ENCODE measurements at regions not wholly inside any gene's neighbourhood (a gene's known extent, or its start where the extent isn't known, plus 50 kb on each side); places are given as distances from the start of the nearest gene placed in this dataset.
A peak's percentile ranks its signal among the peaks of the same experiment; 100 is the strongest.

DNA sequence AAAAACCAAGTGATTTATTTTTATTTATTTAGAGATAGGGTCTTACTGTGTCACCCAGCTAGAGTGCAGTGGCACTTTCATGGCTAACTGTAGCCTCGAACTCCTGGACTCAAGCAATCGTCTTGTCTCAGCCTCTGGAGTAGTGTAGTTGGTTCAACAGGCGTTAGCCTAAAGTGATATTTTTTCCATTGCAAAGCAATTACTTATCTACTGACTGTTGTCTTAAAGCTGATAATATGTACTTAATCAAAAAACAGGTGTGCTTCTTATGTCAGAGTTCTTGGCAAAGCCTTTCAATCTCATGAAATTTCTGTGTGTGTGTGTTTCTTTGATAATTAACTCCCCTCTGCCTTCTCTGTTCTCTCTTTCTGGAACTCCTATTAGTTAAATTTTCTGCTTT, 62.4 kb upstream of the DUSP10 start:
- TF ChIP-seq POLR2A (IDR thresholded peaks at IDR 0.05), result no peak
- TF ChIP-seq, protein P1, sequence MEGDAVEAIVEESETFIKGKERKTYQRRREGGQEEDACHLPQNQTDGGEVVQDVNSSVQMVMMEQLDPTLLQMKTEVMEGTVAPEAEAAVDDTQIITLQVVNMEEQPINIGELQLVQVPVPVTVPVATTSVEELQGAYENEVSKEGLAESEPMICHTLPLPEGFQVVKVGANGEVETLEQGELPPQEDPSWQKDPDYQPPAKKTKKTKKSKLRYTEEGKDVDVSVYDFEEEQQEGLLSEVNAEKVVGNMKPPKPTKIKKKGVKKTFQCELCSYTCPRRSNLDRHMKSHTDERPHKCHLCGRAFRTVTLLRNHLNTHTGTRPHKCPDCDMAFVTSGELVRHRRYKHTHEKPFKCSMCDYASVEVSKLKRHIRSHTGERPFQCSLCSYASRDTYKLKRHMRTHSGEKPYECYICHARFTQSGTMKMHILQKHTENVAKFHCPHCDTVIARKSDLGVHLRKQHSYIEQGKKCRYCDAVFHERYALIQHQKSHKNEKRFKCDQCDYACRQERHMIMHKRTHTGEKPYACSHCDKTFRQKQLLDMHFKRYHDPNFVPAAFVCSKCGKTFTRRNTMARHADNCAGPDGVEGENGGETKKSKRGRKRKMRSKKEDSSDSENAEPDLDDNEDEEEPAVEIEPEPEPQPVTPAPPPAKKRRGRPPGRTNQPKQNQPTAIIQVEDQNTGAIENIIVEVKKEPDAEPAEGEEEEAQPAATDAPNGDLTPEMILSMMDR (IDR thresholded peaks at IDR 0.05), result no peak
- Histone ChIP-seq H3K36me3 (replicated peaks in 1 of 2; ENCODE audit: insufficient read depth in 1 of 2, low read depth in 2 of 2) (no peaks in the 10 kb centered on the region), H3K27me3 (no peaks in the 10 kb centered on the region), H3K4me3 (no peak overlapping the region), H3K27ac (peak overlapping the region in 1 of 4 donors; percentile 29), H3K9me3 (no peaks in the 10 kb centered on the region), H3K4me1 (peaks cover 19% of the 10 kb centered on the region)
- intact Hi-C loops (cut with DNase I), result no loop called here
- 14 to 23% methylated on average over 3 of the region's 3 CpGs for WGBS, 2 donors
- ATAC-seq (peak; percentile 92), DNase-seq (peak in 2 of 4 donors; percentile 10 to 22)

DNA sequence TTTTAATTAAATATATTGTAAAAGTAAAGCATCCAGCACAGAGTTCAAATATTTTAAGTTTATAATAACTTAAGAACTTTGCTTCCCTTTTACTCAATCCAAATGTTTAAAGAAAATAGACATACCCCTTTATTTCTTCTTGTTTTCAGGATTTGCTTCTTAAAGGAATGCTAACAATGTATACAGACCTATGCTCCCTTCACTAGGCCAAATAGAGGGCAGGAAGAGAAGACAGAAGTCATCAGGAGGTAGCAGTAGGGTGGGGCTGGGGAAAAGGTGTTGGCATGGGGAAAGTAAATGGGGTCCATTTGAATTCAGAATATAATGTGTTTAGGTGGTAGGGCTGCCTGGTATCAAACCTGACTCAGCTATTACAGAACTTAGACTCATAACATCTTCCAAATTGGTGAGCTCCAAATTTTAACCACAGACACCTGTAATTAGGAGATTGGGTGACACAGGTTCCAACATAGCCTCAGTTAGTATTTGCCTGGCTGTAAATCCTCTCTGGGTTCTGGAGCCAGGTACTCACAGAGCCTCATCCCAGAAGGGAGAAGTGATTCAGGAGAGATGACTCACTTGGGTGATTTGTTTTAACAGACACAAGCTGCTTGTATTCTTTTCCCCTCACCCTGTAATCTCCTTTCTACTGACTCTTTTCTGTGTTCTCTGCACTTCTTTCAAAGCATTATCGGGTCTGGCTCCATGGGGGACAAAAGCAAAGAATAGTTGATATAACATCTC, 60.1 kb upstream of the DUSP10 start:
- 16 to 29% methylated on average over 1 of the region's 1 CpG for WGBS, 2 donors
- H3K4me3 ChIP-seq, result no peak overlapping the region
- H3K36me3 ChIP-seq (replicated peaks in 1 of 2; ENCODE audit: insufficient read depth in 1 of 2, low read depth in 2 of 2), result no peaks in the 10 kb centered on the region
- H3K9me3 ChIP-seq, result no peaks in the 10 kb centered on the region
- ATAC-seq (no peak), DNase-seq (no peak)
- no peaks in the 10 kb centered on the region for H3K27me3 ChIP-seq
- H3K27ac ChIP-seq, result no peak overlapping the region
- peaks cover 19% of the 10 kb centered on the region for H3K4me1 ChIP-seq
- TF ChIP-seq POLR2A (IDR thresholded peaks at IDR 0.05), result no peak
- TF ChIP-seq, protein P1 (IDR thresholded peaks at IDR 0.05), result no peak
- intact Hi-C loops (cut with DNase I), result no loop called here

DNA sequence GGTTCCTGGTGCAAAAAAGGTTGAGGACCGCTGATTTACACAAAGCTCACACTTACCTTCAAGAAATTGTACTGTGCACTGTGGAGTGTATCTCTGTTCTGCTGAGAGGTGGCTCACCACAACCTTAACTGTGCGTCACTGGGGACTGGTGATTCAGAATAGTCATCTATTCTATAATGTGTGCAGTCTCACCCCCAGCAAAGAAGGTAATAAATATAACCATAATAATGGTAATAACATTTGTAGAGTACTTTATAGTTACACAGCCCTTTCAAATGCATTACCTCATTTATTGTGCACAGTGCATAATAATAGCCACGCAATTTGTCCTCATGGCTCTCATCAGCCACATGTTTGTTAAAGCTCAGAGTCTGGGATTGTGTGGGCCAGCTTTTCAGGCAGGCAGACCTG, 59.4 kb upstream of the DUSP10 start:
- Histone ChIP-seq H3K4me1 (peaks cover 19% of the 10 kb centered on the region), H3K36me3 (replicated peaks in 1 of 2; ENCODE audit: insufficient read depth in 1 of 2, low read depth in 2 of 2) (no peaks in the 10 kb centered on the region), H3K9me3 (no peaks in the 10 kb centered on the region), H3K27ac (no peak overlapping the region), H3K27me3 (no peaks in the 10 kb centered on the region), H3K4me3 (no peak overlapping the region)
- intact Hi-C loops (cut with DNase I), result no loop called here
- WGBS, 2 donors, result 96 to 100% methylated on average over 3 of the region's 3 CpGs
- ATAC-seq (no peak), DNase-seq (no peak)
- TF ChIP-seq, protein P1 (IDR thresholded peaks at IDR 0.05), result no peak
- TF ChIP-seq POLR2A (IDR thresholded peaks at IDR 0.05), result no peak

DNA sequence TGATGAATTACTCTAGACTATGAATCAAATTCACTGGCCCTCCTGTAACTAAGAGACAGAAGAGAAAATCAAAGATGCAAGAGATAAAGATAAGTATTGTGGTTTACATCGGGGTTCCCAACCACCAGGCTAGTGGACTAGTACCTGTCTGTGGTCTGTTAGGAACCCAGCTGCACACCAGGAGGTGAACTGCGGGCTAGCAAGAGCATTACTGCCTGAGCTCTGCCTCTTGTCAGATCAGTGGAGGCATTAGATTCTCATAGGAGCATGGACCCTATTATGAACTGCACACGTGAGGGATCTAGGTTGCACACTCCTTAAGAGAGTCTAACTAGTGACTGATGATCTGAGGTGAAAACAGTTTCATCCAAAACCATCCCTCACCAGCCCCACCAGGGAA, 58.9 kb upstream of the DUSP10 start:
- WGBS, 2 donors, result 76 to 84% methylated on average over 3 of the region's 3 CpGs
- no peaks in the 10 kb centered on the region for H3K9me3 ChIP-seq
- H3K36me3 ChIP-seq (replicated peaks in 1 of 2; ENCODE audit: insufficient read depth in 1 of 2, low read depth in 2 of 2), result no peaks in the 10 kb centered on the region
- DNase-seq (no peak), ATAC-seq (no peak)
- no peak overlapping the region for H3K27ac ChIP-seq
- intact Hi-C loops (cut with DNase I), result no loop called here
- peaks cover 19% of the 10 kb centered on the region for H3K4me1 ChIP-seq
- no peaks in the 10 kb centered on the region for H3K27me3 ChIP-seq
- TF ChIP-seq POLR2A (IDR thresholded peaks at IDR 0.05), result no peak
- TF ChIP-seq, protein P1 (IDR thresholded peaks at IDR 0.05), result no peak
- no peak overlapping the region for H3K4me3 ChIP-seq

DNA sequence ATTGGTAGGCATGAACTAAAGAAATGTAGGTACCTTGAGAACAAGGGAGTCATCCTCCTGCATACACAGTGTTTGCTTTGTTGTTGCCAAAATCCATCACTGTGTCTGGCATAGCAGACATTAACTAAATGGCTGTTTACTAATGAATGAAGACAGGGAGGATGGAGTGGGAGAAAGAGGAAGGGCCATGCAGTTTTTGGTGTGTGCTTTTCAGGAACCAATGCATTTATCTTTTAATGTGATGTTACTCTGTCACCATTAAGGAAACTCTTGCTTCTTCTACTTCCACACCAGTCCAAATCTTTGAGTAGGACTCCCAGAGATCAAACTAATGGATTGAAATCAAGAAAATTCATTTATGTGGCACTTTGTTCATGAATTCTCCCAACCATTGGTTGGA, 55.6 kb upstream of the DUSP10 start:
- no peak for DNase-seq
- intact Hi-C loops (cut with DNase I), result no loop called here
- TF ChIP-seq, protein P1 (IDR thresholded peaks at IDR 0.05), result no peak
- no peak for TF ChIP-seq POLR2A (IDR thresholded peaks at IDR 0.05)
- H3K4me1 ChIP-seq, result peaks cover 16% of the 10 kb centered on the region
- ATAC-seq, result no peak
- H3K27me3 ChIP-seq, result no peaks in the 10 kb centered on the region
- no peaks in the 10 kb centered on the region for H3K36me3 ChIP-seq (replicated peaks in 1 of 2; ENCODE audit: insufficient read depth in 1 of 2, low read depth in 2 of 2)
- no peak overlapping the region for H3K27ac ChIP-seq
- no peaks in the 10 kb centered on the region for H3K9me3 ChIP-seq
- H3K4me3 ChIP-seq, result no peak overlapping the region
